AG04450 (cell line): ENCODE measurements at regions not wholly inside any gene's neighbourhood (a gene's known extent, or its start where the extent isn't known, plus 50 kb on each side); places are given as distances from the start of the nearest gene placed in this dataset.
"Not testable (repeated sequence)": the region's sequence is repeated elsewhere in the genome, so short reads cannot be mapped to it uniquely, and the experiment has no call there.

Experiments used
- CTCF ChIA-PET: fragments of 300-600, 350-600 bp; formaldehyde crosslinking; extraction: SDS; loops from one replicate; lab custom pipeline; 2022; ENCODE audit warnings: antibody characterized with exemption, inconsistent platforms; lab: Charles Lee
- POLR2A ChIA-PET: fragments of 350-600 bp; formaldehyde crosslinking; extraction: SDS; loops from one replicate; lab custom pipeline; 2021; ENCODE audit warnings: antibody characterized with exemption, inconsistent platforms; lab: Yijun Ruan, JAX
- DNase-seq: peaks from one replicate; pipeline ENCODE4 v3.0.0-alpha.2; 2011; ENCODE audit warnings: low read depth, low spot score
- H3K27ac ChIP-seq: one replicate; pipeline ENCODE4 v1.5.1; 2012; ENCODE audit warnings: low read depth, low read length, control low read depth
- H3K27me3 ChIP-seq: one replicate; pipeline ENCODE4 v1.6.0; 2012; ENCODE audit warnings: low read length; ENCODE audit not compliant: control insufficient read depth, insufficient read depth
- H3K4me3 ChIP-seq: 2 replicates; pipeline ENCODE4 v1.5.1; 2011; ENCODE audit warnings: mild to moderate bottlenecking, low read depth, low read length, control low read depth
- H3K9me3 ChIP-seq: 2 replicates; pipeline ENCODE4 v1.5.1; 2012; ENCODE audit warnings: low read length; ENCODE audit not compliant: control insufficient read depth, insufficient read depth
- CTCF ChIP-seq: IDR thresholded peaks from 2 replicates; pipeline ENCODE4 v1.5.1; 2011; ENCODE audit warnings: low read depth, low read length, control low read depth, inconsistent platforms

- CTCF ChIA-PET: no interaction called here
- DNase-seq: no peak
These were observed 397.2 kb downstream of the BCKDHB start for GRCh38 chr6:80503660-80504059.

GRCh38 chr6:80502871-80503270, 396.4 kb downstream of the BCKDHB start:
- no peak for DNase-seq
- Histone ChIP-seq H3K4me3 (no peak overlapping the region), H3K27ac (no peak overlapping the region), H3K9me3 (no peaks in the 10 kb centered on the region), H3K27me3 (no peaks in the 10 kb centered on the region)
- ChIA-PET CTCF (no interaction called here), POLR2A (no interaction called here)
- no peak for TF ChIP-seq CTCF

More at GRCh38 chr6:80503660-80504059, 397.2 kb downstream of the BCKDHB start:
- POLR2A ChIA-PET: no interaction called here
- Histone ChIP-seq H3K27ac (no peak overlapping the region), H3K4me3 (no peak overlapping the region), H3K27me3 (no peaks in the 10 kb centered on the region), H3K9me3 (no peaks in the 10 kb centered on the region)
- TF ChIP-seq CTCF: no peak

- no peak for TF ChIP-seq CTCF
- Histone ChIP-seq H3K27ac (no peak overlapping the region), H3K27me3 (no peaks in the 10 kb centered on the region), H3K4me3 (no peak overlapping the region), H3K9me3 (no peaks in the 10 kb centered on the region)
- no peak for DNase-seq
- ChIA-PET CTCF (no interaction called here), POLR2A (no interaction called here)
These were observed 395.2 kb downstream of the BCKDHB start for GRCh38 chr6:80501636-80502035.

GRCh38 chr6:80497696-80498486, 391.4 kb downstream of the BCKDHB start:
- H3K27me3 ChIP-seq, POLR2A ChIA-PET, H3K9me3 ChIP-seq, H3K27ac ChIP-seq, H3K4me3 ChIP-seq, CTCF ChIA-PET, DNase-seq: not testable (repeated sequence)

GRCh38 chr6:80489911-80490635, 383.6 kb downstream of the BCKDHB start:
- ChIA-PET CTCF (no interaction called here), POLR2A (no interaction called here)
- Histone ChIP-seq H3K9me3 (no peaks in the 10 kb centered on the region; the same call in 1 of the 2 replicates), H3K4me3 (no peak overlapping the region), H3K27ac (no peak overlapping the region), H3K27me3 (no peaks in the 10 kb centered on the region)
- DNase-seq: no peak
- no peak for TF ChIP-seq CTCF
